Keratinocyte (primary cell): ENCODE measurements at regions not wholly inside any gene's neighbourhood (a gene's known extent, or its start where the extent isn't known, plus 50 kb on each side); places are given as distances from the start of the nearest gene placed in this dataset.

Experiments used
- DNase-seq: peaks from one replicate; pipeline ENCODE4 v3.0.0-alpha.2; 2011; ENCODE audit warnings: low read depth, missing footprints, low spot score
- FAIRE-seq: peaks from 2 replicates; lab custom pipeline; 2011; peaks lifted over from hg19 to GRCh38; lab: Jason Lieb, UNC
- H2AFZ ChIP-seq: 2 replicates; pipeline ENCODE4 v1.6.0; 2012; ENCODE audit warnings: low read length, control low read depth, inconsistent platforms; ENCODE audit not compliant: control insufficient read depth
- H3K27ac ChIP-seq: 2 replicates; pipeline ENCODE4 v1.5.1; 2011; ENCODE audit warnings: low read length; ENCODE audit not compliant: control insufficient read depth, insufficient read depth
- H3K27me3 ChIP-seq: 3 replicates; pipeline ENCODE4 v1.6.0; 2011; ENCODE audit warnings: low read length; ENCODE audit not compliant: control insufficient read depth, insufficient read depth; ENCODE audit errors: extremely low read depth
- H3K36me3 ChIP-seq, 2 experiments: 2 replicates in 1 of 2; 3 replicates in 1 of 2; pipeline ENCODE4 v1.5.1; 2011; ENCODE audit warnings: low read length in 2 of 2, mild to moderate bottlenecking in 1 of 2; ENCODE audit not compliant: control insufficient read depth in 2 of 2, insufficient read depth in 2 of 2; ENCODE audit errors: extremely low read depth in 1 of 2
- H3K4me1 ChIP-seq: 3 replicates; pipeline ENCODE4 v1.5.1; 2011; ENCODE audit warnings: low read length; ENCODE audit not compliant: control insufficient read depth, insufficient read depth; ENCODE audit errors: extremely low read depth
- H3K4me2 ChIP-seq: 3 replicates; pipeline ENCODE4 v1.6.0; 2011; ENCODE audit warnings: low read depth, low read length; ENCODE audit not compliant: control insufficient read depth, insufficient read depth; ENCODE audit errors: extremely low read depth
- H3K4me3 ChIP-seq, 3 experiments: fragments of 200-600 bp in 1 of 3; sonication (generic) in 1 of 3; 2 replicates in 2 of 3; 3 replicates in 1 of 3; pipeline ENCODE4 v1.5.1; 2011 to 2016; ENCODE audit warnings: low read length in 3 of 3, mild to moderate bottlenecking in 3 of 3, control low read depth in 2 of 3, inconsistent platforms in 1 of 3, low read depth in 1 of 3, mixed read lengths in 1 of 3, mixed run types in 1 of 3, moderate library complexity in 1 of 3; ENCODE audit not compliant: control insufficient read depth in 2 of 3, insufficient read depth in 2 of 3; ENCODE audit errors: extremely low read depth in 1 of 3
- H3K79me2 ChIP-seq: 2 replicates; pipeline ENCODE4 v1.6.0; 2012; ENCODE audit warnings: low read length; ENCODE audit not compliant: control insufficient read depth, insufficient read depth
- H3K9ac ChIP-seq: 3 replicates; pipeline ENCODE4 v1.6.0; 2011; ENCODE audit warnings: low read length; ENCODE audit not compliant: control insufficient read depth, insufficient read depth; ENCODE audit errors: extremely low read depth
- H3K9me1 ChIP-seq: 3 replicates; pipeline ENCODE4 v1.6.0; 2011; ENCODE audit warnings: low read length; ENCODE audit not compliant: control insufficient read depth, insufficient read depth; ENCODE audit errors: extremely low read depth
- H3K9me3 ChIP-seq: 2 replicates; pipeline ENCODE4 v1.5.1; 2012; ENCODE audit warnings: low read depth, low read length; ENCODE audit not compliant: control insufficient read depth
- H4K20me1 ChIP-seq: 3 replicates; pipeline ENCODE4 v1.6.0; 2011; ENCODE audit warnings: low read length; ENCODE audit not compliant: control insufficient read depth, insufficient read depth; ENCODE audit errors: extremely low read depth
- EZH2 ChIP-seq: IDR thresholded peaks from one replicate; pipeline ENCODE4 v1.6.1; 2012; ENCODE audit warnings: inconsistent platforms, mild to moderate bottlenecking, low read length, moderate library complexity
- dilution Hi-C: fragments of 300-500 bp; cut with MboI; formaldehyde crosslinking; loops from one replicate; pipeline ENCODE4 v1.7.0; 2020; ENCODE audit warnings: low sequenced_read_pairs; ENCODE audit not compliant: extremely low pct_ligation_motif_present
- TF ChIP-seq, protein P1 (sequence below), 3 experiments: IDR thresholded peaks in 1 of 3; conservative IDR thresholded peaks in 1 of 3; optimal IDR thresholded peaks in 1 of 3; 2 replicates in 2 of 3; 3 replicates in 1 of 3; pipeline versions ENCODE3 to v1.5.1; 2011; ENCODE audit warnings: low read length in 3 of 3, mild to moderate bottlenecking in 3 of 3, moderate library complexity in 2 of 3, control low read depth in 1 of 3, inconsistent platforms in 1 of 3; ENCODE audit not compliant: insufficient read depth in 2 of 3; ENCODE audit errors: extremely low read depth in 1 of 3

DNA sequence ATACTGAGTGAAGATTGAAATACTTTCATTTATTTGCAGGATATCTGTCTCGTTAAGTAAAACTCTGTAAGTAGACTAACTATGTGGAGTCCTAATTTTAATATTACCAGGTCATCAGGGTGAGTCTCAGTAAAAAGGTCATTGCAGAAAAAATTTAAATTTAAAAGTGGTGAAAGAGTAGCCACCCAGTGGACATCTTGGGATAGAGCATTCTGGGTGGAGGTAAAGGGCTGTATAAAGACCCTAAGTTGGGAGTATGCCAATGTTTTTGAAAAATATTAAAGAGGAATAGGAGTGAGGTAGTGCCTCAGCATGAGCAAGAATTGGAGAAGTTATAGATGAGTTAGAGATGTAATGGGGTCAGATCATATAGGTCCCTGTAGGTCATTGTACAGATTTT is 145.5 kb downstream of the HMHB1 start:
- H3K9ac ChIP-seq: no peak overlapping the region
- H3K4me3 ChIP-seq: no peak overlapping the region
- dilution Hi-C loops: no loop called here
- no peaks in the 10 kb centered on the region for H3K79me2 ChIP-seq
- TF ChIP-seq, protein P1, sequence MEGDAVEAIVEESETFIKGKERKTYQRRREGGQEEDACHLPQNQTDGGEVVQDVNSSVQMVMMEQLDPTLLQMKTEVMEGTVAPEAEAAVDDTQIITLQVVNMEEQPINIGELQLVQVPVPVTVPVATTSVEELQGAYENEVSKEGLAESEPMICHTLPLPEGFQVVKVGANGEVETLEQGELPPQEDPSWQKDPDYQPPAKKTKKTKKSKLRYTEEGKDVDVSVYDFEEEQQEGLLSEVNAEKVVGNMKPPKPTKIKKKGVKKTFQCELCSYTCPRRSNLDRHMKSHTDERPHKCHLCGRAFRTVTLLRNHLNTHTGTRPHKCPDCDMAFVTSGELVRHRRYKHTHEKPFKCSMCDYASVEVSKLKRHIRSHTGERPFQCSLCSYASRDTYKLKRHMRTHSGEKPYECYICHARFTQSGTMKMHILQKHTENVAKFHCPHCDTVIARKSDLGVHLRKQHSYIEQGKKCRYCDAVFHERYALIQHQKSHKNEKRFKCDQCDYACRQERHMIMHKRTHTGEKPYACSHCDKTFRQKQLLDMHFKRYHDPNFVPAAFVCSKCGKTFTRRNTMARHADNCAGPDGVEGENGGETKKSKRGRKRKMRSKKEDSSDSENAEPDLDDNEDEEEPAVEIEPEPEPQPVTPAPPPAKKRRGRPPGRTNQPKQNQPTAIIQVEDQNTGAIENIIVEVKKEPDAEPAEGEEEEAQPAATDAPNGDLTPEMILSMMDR (optimal IDR thresholded peaks at IDR 0.05 in 1 of 3, IDR thresholded peaks at IDR 0.05 in 1 of 3, conservative IDR thresholded peaks at IDR 0.05 in 1 of 3; ENCODE audit: extremely low read depth in 1 of 3, insufficient read depth in 2 of 3, low read length in 3 of 3): peak in 2 of 3 experiments; percentile 17 to 29
- TF ChIP-seq EZH2: no peak
- DNase-seq (no peak), FAIRE-seq (no peak)
- H3K27me3 ChIP-seq: no peaks in the 10 kb centered on the region
- H3K9me3 ChIP-seq: no peaks in the 10 kb centered on the region
- H3K36me3 ChIP-seq: no peaks in the 10 kb centered on the region
- no peak overlapping the region for H3K27ac ChIP-seq
- no peaks in the 10 kb centered on the region for H3K9me1 ChIP-seq
- H4K20me1 ChIP-seq: no peaks in the 10 kb centered on the region
- H3K4me1 ChIP-seq: no peaks in the 10 kb centered on the region
- no peak overlapping the region for H3K4me2 ChIP-seq
- no peak overlapping the region for H2AFZ ChIP-seq

DNA sequence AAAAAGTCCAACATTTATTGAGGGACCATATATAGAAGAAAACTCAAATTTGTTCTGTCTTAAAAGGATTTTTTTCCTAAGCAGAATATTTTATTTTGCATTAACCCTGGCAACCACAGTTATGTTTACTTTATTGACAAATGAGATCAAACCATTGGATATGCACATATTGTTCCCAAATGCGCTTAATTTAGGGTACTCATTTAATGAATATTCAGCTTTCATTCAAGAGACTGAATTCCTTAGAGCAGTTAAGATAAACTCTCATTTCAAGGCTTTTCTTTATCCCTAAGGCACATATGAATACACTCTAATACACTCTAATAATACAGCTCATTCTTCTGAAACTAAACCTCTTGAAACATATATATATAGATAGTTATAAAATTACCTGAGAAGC is 150.2 kb downstream of the HMHB1 start:
- Histone ChIP-seq H3K36me3 (no peaks in the 10 kb centered on the region), H3K9ac (no peak overlapping the region), H3K27me3 (no peaks in the 10 kb centered on the region), H3K9me3 (no peaks in the 10 kb centered on the region), H2AFZ (no peak overlapping the region), H3K27ac (no peak overlapping the region), H4K20me1 (no peaks in the 10 kb centered on the region), H3K9me1 (no peaks in the 10 kb centered on the region), H3K79me2 (no peaks in the 10 kb centered on the region), H3K4me1 (no peaks in the 10 kb centered on the region), H3K4me3 (no peak overlapping the region), H3K4me2 (no peak overlapping the region)
- TF ChIP-seq, protein P1 (optimal IDR thresholded peaks at IDR 0.05 in 1 of 3, IDR thresholded peaks at IDR 0.05 in 1 of 3, conservative IDR thresholded peaks at IDR 0.05 in 1 of 3; ENCODE audit: extremely low read depth in 1 of 3, insufficient read depth in 2 of 3, low read length in 3 of 3): no peak
- no peak for TF ChIP-seq EZH2
- DNase-seq (no peak), FAIRE-seq (no peak)
- dilution Hi-C loops: no loop called here
